ENCODE measurements at regions not wholly inside any gene's neighbourhood (a gene's known extent, or its start where the extent isn't known, plus 50 kb on each side); places are given as distances from the start of the nearest gene placed in this dataset.

DNA sequence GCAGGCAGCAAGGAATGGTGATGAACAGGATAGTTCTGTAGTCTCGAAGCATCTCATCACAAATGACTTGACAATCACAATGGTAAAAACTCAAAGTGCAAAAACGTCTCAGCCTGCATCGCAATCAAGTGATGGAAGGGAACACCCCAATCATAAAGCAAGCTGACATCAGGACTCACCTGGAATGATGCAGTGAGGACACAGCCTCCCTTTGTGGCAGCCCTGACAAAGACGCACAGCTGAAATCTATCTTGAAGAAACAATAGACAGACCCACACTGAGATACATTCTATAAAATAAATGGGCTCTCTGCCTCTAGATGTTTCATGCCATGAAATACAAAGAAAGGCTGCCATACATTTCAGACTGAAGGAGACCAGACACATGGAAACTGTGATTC lies 748.0 kb upstream of the IGFBP3 start:
- H3K79me2 ChIP-seq (ENCODE audit: control insufficient read depth, insufficient read depth, low read length): no peaks in the 10 kb centered on the region
- FAIRE-seq: no peak
- no TSS peak for BruUV-seq (replicated peaks)
- no peak overlapping the region for H3K4me2 ChIP-seq (ENCODE audit: control insufficient read depth, insufficient read depth)
- no peak for ATAC-seq
- ChIA-PET SMC1A (ENCODE audit: uncharacterized antibody, unreplicated experiment) (interaction anchor here (0.6 to 13.0 kb wide), 3 partner anchors 13 to 66 kb away, joined by 3 to 106 read pairs (median 3); no protein-coding TSS in a partner anchor), RAD21 (ENCODE audit: unreplicated experiment) (interaction anchor here (0.7 kb wide), 2 partner anchors 52 to 464 kb away, joined by 3 to 4 read pairs; no protein-coding TSS in a partner anchor), CTCF (interaction anchor here (0.8 kb wide), 1 partner anchor 12 kb away, joined by 3 read pairs; no protein-coding TSS in a partner anchor), POLR2A (interaction anchor here (0.6 to 1.1 kb wide), 3 partner anchors 13 to 26 kb away, joined by 3 to 4 read pairs (median 3); no protein-coding TSS in a partner anchor)
- H2AFZ ChIP-seq (ENCODE audit: control insufficient read depth, low read depth, low read length): no peak overlapping the region
- in situ Hi-C loops (cut with MboI): no loop called here
- H3K4me1 ChIP-seq (ENCODE audit: control insufficient read depth, insufficient read depth, low read length): no peaks in the 10 kb centered on the region
- no peak for DNase-seq (ENCODE audit: low read depth, low spot score)
- no peaks in the 10 kb centered on the region for H3K36me3 ChIP-seq (ENCODE audit: control insufficient read depth in 2 of 2, insufficient read depth in 2 of 2, low read length in 1 of 2)
- TF ChIP-seq EED (IDR thresholded peaks at IDR 0.05; ENCODE audit: low read depth) (no peak), POLR2AphosphoS2 (IDR thresholded peaks at IDR 0.05; ENCODE audit: low read depth, low read length) (no peak), ESRRA (IDR thresholded peaks at IDR 0.05; ENCODE audit: low read length) (no peak), SMARCA5 (IDR thresholded peaks at IDR 0.05) (no peak), NFIC (IDR thresholded peaks at IDR 0.05; ENCODE audit: low read depth, low read length) (no peak), STAT3 (IDR thresholded peaks at IDR 0.05; ENCODE audit: low read depth, low read length) (no peak), WRNIP1 (IDR thresholded peaks at IDR 0.05; ENCODE audit: borderline replicate concordance, low read depth, low read length) (no peak), NFYA (IDR thresholded peaks at IDR 0.05; ENCODE audit: borderline replicate concordance, low read depth, low read length) (no peak), NFYB (IDR thresholded peaks at IDR 0.05; ENCODE audit: insufficient read depth, low read depth, low read length) (no peak)
- TF ChIP-seq, protein P1, sequence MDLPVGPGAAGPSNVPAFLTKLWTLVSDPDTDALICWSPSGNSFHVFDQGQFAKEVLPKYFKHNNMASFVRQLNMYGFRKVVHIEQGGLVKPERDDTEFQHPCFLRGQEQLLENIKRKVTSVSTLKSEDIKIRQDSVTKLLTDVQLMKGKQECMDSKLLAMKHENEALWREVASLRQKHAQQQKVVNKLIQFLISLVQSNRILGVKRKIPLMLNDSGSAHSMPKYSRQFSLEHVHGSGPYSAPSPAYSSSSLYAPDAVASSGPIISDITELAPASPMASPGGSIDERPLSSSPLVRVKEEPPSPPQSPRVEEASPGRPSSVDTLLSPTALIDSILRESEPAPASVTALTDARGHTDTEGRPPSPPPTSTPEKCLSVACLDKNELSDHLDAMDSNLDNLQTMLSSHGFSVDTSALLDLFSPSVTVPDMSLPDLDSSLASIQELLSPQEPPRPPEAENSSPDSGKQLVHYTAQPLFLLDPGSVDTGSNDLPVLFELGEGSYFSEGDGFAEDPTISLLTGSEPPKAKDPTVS (IDR thresholded peaks at IDR 0.05; ENCODE audit: low read depth, low read length): no peak
- TF ChIP-seq, protein P2, sequence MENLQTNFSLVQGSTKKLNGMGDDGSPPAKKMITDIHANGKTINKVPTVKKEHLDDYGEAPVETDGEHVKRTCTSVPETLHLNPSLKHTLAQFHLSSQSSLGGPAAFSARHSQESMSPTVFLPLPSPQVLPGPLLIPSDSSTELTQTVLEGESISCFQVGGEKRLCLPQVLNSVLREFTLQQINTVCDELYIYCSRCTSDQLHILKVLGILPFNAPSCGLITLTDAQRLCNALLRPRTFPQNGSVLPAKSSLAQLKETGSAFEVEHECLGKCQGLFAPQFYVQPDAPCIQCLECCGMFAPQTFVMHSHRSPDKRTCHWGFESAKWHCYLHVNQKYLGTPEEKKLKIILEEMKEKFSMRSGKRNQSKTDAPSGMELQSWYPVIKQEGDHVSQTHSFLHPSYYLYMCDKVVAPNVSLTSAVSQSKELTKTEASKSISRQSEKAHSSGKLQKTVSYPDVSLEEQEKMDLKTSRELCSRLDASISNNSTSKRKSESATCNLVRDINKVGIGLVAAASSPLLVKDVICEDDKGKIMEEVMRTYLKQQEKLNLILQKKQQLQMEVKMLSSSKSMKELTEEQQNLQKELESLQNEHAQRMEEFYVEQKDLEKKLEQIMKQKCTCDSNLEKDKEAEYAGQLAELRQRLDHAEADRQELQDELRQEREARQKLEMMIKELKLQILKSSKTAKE (IDR thresholded peaks at IDR 0.05; ENCODE audit: low read depth, poor library complexity, severe bottlenecking): no peak
- TF ChIP-seq, protein P3, sequence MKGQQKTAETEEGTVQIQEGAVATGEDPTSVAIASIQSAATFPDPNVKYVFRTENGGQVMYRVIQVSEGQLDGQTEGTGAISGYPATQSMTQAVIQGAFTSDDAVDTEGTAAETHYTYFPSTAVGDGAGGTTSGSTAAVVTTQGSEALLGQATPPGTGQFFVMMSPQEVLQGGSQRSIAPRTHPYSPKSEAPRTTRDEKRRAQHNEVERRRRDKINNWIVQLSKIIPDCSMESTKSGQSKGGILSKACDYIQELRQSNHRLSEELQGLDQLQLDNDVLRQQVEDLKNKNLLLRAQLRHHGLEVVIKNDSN (IDR thresholded peaks at IDR 0.05; ENCODE audit: borderline replicate concordance, extremely low read length, insufficient read depth, low read depth, low read length): no peak
- TF ChIP-seq, protein P4, sequence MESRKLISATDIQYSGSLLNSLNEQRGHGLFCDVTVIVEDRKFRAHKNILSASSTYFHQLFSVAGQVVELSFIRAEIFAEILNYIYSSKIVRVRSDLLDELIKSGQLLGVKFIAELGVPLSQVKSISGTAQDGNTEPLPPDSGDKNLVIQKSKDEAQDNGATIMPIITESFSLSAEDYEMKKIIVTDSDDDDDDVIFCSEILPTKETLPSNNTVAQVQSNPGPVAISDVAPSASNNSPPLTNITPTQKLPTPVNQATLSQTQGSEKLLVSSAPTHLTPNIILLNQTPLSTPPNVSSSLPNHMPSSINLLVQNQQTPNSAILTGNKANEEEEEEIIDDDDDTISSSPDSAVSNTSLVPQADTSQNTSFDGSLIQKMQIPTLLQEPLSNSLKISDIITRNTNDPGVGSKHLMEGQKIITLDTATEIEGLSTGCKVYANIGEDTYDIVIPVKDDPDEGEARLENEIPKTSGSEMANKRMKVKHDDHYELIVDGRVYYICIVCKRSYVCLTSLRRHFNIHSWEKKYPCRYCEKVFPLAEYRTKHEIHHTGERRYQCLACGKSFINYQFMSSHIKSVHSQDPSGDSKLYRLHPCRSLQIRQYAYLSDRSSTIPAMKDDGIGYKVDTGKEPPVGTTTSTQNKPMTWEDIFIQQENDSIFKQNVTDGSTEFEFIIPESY (IDR thresholded peaks at IDR 0.05): no peak
- 45% methylated on average over 4 of the region's 4 CpGs for WGBS (ENCODE audit: insufficient coverage, insufficient replicate concordance, low lambda C conversion rate, missing lambda C conversion rate)
- intact Hi-C loops (cut with micrococcal nuclease; ENCODE audit: unreplicated experiment): loop anchor here (10.0 kb wide), 1 partner anchor 744 kb away; the partner anchor contains the start of gene IGFBP3
- H4K20me1 ChIP-seq (ENCODE audit: control insufficient read depth, insufficient read depth): no peaks in the 10 kb centered on the region
- no peaks in the 10 kb centered on the region for H3K27me3 ChIP-seq (replicated peaks in 1 of 2; ENCODE audit: control insufficient read depth in 2 of 2, insufficient read depth in 2 of 2, low read length in 1 of 2)
- no peaks in the 10 kb centered on the region for H3K9me3 ChIP-seq (replicated peaks; ENCODE audit: control insufficient read depth, insufficient read depth, low read length)
- no peak overlapping the region for H3K4me3 ChIP-seq
- no peak overlapping the region for H3K27ac ChIP-seq (ENCODE audit: control insufficient read depth, insufficient read depth)
- H3K9ac ChIP-seq (ENCODE audit: control insufficient read depth, insufficient read depth, low read length): no peak overlapping the region
